Naive thymus-derived CD8-positive, alpha-beta T cell (primary cell): ENCODE measurements at regions not wholly inside any gene's neighbourhood (a gene's known extent, or its start where the extent isn't known, plus 50 kb on each side); places are given as distances from the start of the nearest gene placed in this dataset.

ENCODE experiments used
- ATAC-seq, 2 donors: fragments of 150-1000 bp; cut with Tn5 transposase in 1 of 2; sonication (Bioruptor Pico), chemical (Tn5 transposase) in 1 of 2; 1 replicate in 1 of 2; 2 replicates in 1 of 2; pipeline ENCODE4 v1.10.0; 2021; ENCODE audit warnings: mild to moderate bottlenecking in 2 of 2, moderate library complexity in 2 of 2
- POLR2A ChIA-PET: fragments of 350-600 bp; sonication (Branson Sonifier 250); formaldehyde crosslinking; loops from one replicate; lab custom pipeline; 2021; ENCODE audit warnings: antibody characterized with exemption; lab: Charles Lee
- DNase-seq, 10 donors: peaks; one replicate each; pipeline versions ENCODE4 v3.0.0 to v3.0.0-alpha.2; 2020 to 2022
- H3K27ac Mint-ChIP-seq, 10 donors: one replicate each; pipeline ENCODE4 v1.8.0; 2020 to 2022; ENCODE audit warnings: mild to moderate bottlenecking in 10 of 10, mixed read lengths in 10 of 10, moderate library complexity in 4 of 10, inconsistent platforms in 1 of 10
- H3K27me3 Mint-ChIP-seq, 5 donors: one replicate each; pipeline ENCODE4 v1.8.0; 2021 to 2022; ENCODE audit warnings: mixed read lengths in 5 of 5
- H3K36me3 Mint-ChIP-seq, 3 donors: one replicate each; pipeline ENCODE4 v1.8.0; 2020 to 2022; ENCODE audit warnings: mixed read lengths in 3 of 3, mild to moderate bottlenecking in 2 of 3, inconsistent platforms in 1 of 3
- H3K4me1 Mint-ChIP-seq, 4 donors: one replicate each; pipeline ENCODE4 v1.8.0; 2021 to 2022; ENCODE audit warnings: mixed read lengths in 4 of 4
- H3K4me3 Mint-ChIP-seq, 10 donors: one replicate each; pipeline ENCODE4 v1.8.0; 2020 to 2022; ENCODE audit warnings: mild to moderate bottlenecking in 10 of 10, mixed read lengths in 10 of 10, moderate library complexity in 6 of 10, inconsistent platforms in 1 of 10
- H3K9me3 Mint-ChIP-seq, 9 donors: one replicate each; pipeline ENCODE4 v1.8.0; 2020 to 2022; ENCODE audit warnings: mixed read lengths in 9 of 9, mild to moderate bottlenecking in 3 of 9, inconsistent platforms in 1 of 9, moderate library complexity in 1 of 9

GRCh38 chr1:29831500-29832117 lies 595.3 kb downstream of the PTPRU start:
- DNase-seq = no peak
- no peaks in the 10 kb centered on the region for H3K36me3 Mint-ChIP-seq

GRCh38 chr1:29830916-29831315 lies 594.6 kb downstream of the PTPRU start:
- no peaks in the 10 kb centered on the region for H3K36me3 Mint-ChIP-seq
- no peaks in the 10 kb centered on the region for H3K9me3 Mint-ChIP-seq
- H3K4me1 Mint-ChIP-seq = no peaks in the 10 kb centered on the region
- POLR2A ChIA-PET = no interaction called here
- no peak overlapping the region for H3K4me3 Mint-ChIP-seq
- ATAC-seq (no peak), DNase-seq (no peak)
- no peak overlapping the region for H3K27ac Mint-ChIP-seq
- H3K27me3 Mint-ChIP-seq = peaks cover 0 to 21% (median 11%) of the 10 kb centered on the region in 5 donors

More at GRCh38 chr1:29831500-29832117, 595.3 kb downstream of the PTPRU start:
- no peak for ATAC-seq
- no peak overlapping the region for H3K27ac Mint-ChIP-seq
- no peak overlapping the region for H3K4me3 Mint-ChIP-seq
- H3K9me3 Mint-ChIP-seq = no peaks in the 10 kb centered on the region
- POLR2A ChIA-PET = no interaction called here
- peaks cover 0 to 28% (median 11%) of the 10 kb centered on the region in 5 donors for H3K27me3 Mint-ChIP-seq
- no peaks in the 10 kb centered on the region for H3K4me1 Mint-ChIP-seq

DNA sequence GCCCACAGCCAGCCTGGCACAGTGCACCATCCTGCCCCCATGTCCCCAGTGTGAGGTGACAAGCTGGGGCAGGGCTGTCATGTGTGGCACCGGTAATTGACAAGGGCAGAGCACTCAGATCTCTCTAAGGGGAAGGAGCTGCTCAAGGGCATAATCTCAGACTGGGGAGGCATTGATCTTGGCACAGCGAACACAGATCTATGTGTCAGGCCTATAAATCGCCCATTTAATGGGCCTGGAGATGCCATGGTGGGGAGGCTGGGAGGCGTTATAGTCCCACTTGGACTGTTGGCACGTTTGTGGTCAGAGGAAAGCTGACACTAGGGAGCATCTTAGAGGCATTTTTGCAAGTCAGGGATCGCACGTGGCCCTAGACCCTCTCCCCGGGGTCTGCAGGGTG lies 594.1 kb downstream of the PTPRU start:
- Mint-ChIP-seq H3K9me3 (no peaks in the 10 kb centered on the region), H3K4me1 (no peaks in the 10 kb centered on the region), H3K27me3 (peaks cover 0 to 16% (median 11%) of the 10 kb centered on the region in 5 donors), H3K36me3 (no peaks in the 10 kb centered on the region), H3K27ac (no peak overlapping the region), H3K4me3 (no peak overlapping the region)
- no peak for ATAC-seq
- DNase-seq = no peak
- POLR2A ChIA-PET = no interaction called here

DNA sequence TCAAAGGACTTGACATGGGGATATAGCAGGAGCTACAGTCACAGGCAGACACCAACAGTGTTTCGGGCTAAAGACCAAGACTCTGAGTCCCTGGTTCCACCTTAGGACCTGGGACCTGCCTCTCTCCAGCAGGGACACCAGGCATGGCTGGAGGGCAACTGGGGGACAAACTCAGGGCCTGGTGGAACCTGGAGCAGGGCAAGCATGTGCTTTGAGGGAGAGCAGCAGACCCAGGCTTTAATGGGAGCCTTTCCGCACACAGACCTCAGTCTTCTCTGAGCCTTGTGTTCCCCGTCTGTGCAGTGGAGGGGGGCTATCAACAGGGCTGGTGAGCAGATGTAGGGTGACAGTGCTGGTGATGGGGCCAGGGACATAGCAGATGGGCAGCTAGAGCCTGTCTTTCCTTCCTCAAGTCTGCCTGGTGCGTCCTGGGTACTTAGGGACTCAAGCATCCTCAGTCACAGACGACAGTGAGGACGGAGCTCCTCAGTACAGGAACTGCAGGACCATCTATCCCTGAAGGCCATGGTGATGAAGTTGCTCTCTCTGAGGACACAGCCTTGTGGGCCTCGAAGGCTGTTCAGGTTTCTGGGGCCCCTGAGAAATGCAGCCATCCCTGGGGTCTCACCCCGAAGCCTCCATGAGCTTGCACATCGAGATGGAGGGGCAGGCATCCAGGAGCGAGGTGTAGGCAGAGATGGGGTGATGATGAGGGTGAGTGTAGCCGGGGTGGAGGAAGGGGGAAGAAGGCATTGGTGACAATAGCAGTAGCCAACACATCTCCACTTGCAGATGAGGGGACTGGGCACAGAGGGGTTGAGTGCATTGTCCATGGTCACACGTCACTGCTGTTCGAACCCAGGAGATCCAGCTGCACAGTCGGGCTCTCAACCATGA lies 593.4 kb downstream of the PTPRU start:
- no peaks in the 10 kb centered on the region for H3K4me1 Mint-ChIP-seq
- no peak overlapping the region for H3K4me3 Mint-ChIP-seq
- DNase-seq (no peak), ATAC-seq (no peak)
- no peaks in the 10 kb centered on the region for H3K9me3 Mint-ChIP-seq
- H3K27me3 Mint-ChIP-seq = peaks cover 0 to 11% (median 10%) of the 10 kb centered on the region in 5 donors
- no peak overlapping the region for H3K27ac Mint-ChIP-seq
- POLR2A ChIA-PET = no interaction called here
- H3K36me3 Mint-ChIP-seq = no peaks in the 10 kb centered on the region

GRCh38 chr1:29828526-29829447 lies 592.5 kb downstream of the PTPRU start:
- peaks cover 1 to 16% (median 10%) of the 10 kb centered on the region in 5 donors for H3K27me3 Mint-ChIP-seq
- no peak overlapping the region for H3K27ac Mint-ChIP-seq
- no peak overlapping the region for H3K4me3 Mint-ChIP-seq
- H3K9me3 Mint-ChIP-seq = no peaks in the 10 kb centered on the region
- DNase-seq = no peak
- H3K36me3 Mint-ChIP-seq = no peaks in the 10 kb centered on the region
- POLR2A ChIA-PET = no interaction called here
- ATAC-seq = no peak
- no peaks in the 10 kb centered on the region for H3K4me1 Mint-ChIP-seq

DNA sequence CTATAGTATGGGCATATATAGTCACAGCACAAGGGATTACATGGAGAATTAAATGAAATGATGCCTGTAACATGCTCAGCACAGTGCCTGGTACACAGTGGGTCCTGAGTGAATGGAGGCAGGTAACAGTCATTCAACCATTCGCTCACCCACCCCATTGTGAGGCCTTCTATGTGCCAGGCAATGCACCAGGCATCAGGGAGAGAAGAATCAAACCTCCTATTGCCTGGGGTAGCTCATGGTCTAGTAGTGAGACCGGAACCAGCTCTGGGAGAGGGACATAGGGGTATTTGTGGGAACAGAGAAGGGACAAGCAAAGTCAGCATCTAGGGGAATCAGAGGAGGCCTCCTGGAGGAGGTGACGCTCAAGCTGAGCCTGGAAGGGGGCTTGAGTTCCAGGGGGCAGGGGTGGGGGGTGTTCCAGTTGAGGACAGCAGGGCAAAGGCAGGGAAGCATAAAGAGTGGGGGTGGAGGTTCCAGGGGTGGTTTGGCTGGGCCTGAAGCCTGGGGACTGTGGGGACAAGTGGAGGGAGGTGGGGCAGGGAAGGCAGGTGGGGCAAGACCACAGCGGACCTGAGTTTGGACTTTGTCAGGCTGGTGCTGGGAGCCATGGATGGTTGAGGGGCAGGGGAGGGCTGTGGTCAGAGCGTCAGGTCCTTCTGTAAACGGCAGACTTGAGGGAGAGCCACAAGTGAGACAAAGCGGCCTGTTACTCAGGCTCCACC lies 591.6 kb downstream of the PTPRU start:
- no peaks in the 10 kb centered on the region for H3K4me1 Mint-ChIP-seq
- no peak for DNase-seq
- POLR2A ChIA-PET = no interaction called here
- no peak for ATAC-seq
- H3K9me3 Mint-ChIP-seq = no peaks in the 10 kb centered on the region
- H3K36me3 Mint-ChIP-seq = no peaks in the 10 kb centered on the region
- peaks cover 3 to 22% (median 10%) of the 10 kb centered on the region in 5 donors for H3K27me3 Mint-ChIP-seq
- no peak overlapping the region for H3K4me3 Mint-ChIP-seq
- H3K27ac Mint-ChIP-seq = no peak overlapping the region

DNA sequence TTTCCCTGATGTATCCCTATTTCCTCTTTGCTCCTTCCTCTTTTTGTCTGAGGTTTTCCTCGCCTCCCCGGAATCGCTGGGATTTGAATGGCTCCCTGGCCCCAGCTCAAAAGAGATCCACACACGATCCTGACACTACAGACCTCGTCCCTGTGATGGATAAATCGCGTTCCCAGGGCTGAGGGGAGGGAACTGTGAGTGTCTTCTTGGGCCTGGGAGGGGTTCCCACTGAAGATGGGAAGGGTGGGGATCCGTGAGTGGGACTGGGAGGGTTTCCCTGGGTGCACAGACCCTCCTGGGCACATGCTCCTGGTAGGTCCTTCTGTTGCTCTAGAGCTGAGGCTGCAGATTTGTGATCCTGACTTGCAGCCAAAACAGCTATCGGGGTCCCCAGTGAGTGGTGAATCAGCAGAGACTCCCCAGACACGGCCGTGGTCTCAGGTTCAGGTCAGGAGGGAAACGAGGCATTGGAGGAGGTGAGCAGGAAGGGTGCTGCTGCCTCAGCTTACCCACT lies 591.0 kb downstream of the PTPRU start:
- H3K36me3 Mint-ChIP-seq = no peaks in the 10 kb centered on the region
- POLR2A ChIA-PET = no interaction called here
- DNase-seq (no peak), ATAC-seq (no peak)
- H3K9me3 Mint-ChIP-seq = no peaks in the 10 kb centered on the region
- no peak overlapping the region for H3K4me3 Mint-ChIP-seq
- peaks cover 8 to 27% (median 10%) of the 10 kb centered on the region in 5 donors for H3K27me3 Mint-ChIP-seq
- no peaks in the 10 kb centered on the region for H3K4me1 Mint-ChIP-seq
- H3K27ac Mint-ChIP-seq = no peak overlapping the region

DNA sequence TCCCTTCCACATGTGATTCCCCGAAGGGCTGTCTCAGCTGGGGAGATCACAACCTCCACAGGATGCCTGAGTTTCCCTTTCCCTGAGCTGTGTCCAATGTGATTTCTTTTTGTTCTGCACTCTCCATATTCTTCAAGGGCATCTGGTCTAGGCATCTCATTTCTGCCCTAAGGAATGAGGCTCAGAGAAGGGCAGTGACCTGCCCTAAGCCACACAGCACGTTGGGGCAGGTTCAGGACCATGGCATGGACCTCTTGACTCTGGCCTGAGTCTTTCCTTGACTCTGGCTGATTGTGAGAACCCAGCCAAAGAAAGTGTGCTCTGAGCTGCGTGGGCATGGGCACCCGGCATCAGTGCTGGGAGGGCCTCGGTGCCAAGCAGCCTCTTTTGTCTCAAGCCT lies 590.3 kb downstream of the PTPRU start:
- DNase-seq (no peak), ATAC-seq (no peak)
- H3K27ac Mint-ChIP-seq = no peak overlapping the region
- no peak overlapping the region for H3K4me3 Mint-ChIP-seq
- no peaks in the 10 kb centered on the region for H3K36me3 Mint-ChIP-seq
- H3K9me3 Mint-ChIP-seq = no peaks in the 10 kb centered on the region
- peaks cover 8 to 27% (median 12%) of the 10 kb centered on the region in 5 donors for H3K27me3 Mint-ChIP-seq
- no peaks in the 10 kb centered on the region for H3K4me1 Mint-ChIP-seq
- POLR2A ChIA-PET = no interaction called here

DNA sequence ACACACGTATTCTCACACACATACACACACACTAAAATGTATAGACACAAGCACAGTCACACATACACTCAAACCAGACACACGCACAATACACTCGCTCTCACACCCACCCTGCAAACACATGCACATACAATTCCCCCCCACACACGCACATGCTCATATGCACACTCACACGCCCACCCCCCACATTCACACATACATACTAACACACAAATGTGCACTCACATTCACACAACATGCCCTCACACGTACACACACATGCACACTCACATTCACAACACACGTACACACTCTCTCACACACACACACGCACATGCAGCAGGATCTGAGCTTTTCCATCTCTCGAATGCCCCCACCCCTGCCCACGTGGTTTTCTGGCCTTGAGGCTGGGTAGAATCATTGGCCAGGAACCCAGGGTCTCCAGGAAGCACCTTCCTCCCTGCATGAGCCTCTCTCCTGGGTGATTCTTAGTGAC lies 589.7 kb downstream of the PTPRU start:
- POLR2A ChIA-PET = no interaction called here
- no peak for DNase-seq
- H3K36me3 Mint-ChIP-seq = no peaks in the 10 kb centered on the region

GRCh38 chr1:29825274-29825940 lies 589.1 kb downstream of the PTPRU start:
- peaks cover 0 to 5% (median 0%) of the 10 kb centered on the region in 9 donors for H3K9me3 Mint-ChIP-seq
- ATAC-seq = no peak

More for the DNA sequence above, 589.7 kb downstream of the PTPRU start:
- H3K27me3 Mint-ChIP-seq = peaks cover 14 to 31% (median 18%) of the 10 kb centered on the region in 5 donors
- ATAC-seq = no peak
- H3K9me3 Mint-ChIP-seq = peaks cover 0 to under 1% (median 0%) of the 10 kb centered on the region in 9 donors
- H3K4me1 Mint-ChIP-seq = no peaks in the 10 kb centered on the region
- H3K4me3 Mint-ChIP-seq = no peak overlapping the region
- no peak overlapping the region for H3K27ac Mint-ChIP-seq

GRCh38 chr1:29824511-29825273 lies 588.4 kb downstream of the PTPRU start:
- Mint-ChIP-seq H3K36me3 (no peaks in the 10 kb centered on the region), H3K27ac (no peak overlapping the region)

More at GRCh38 chr1:29825274-29825940, 589.1 kb downstream of the PTPRU start:
- peaks cover 15 to 32% (median 18%) of the 10 kb centered on the region in 5 donors for H3K27me3 Mint-ChIP-seq
- POLR2A ChIA-PET = no interaction called here
- H3K4me1 Mint-ChIP-seq = no peaks in the 10 kb centered on the region
- no peak overlapping the region for H3K4me3 Mint-ChIP-seq
- H3K36me3 Mint-ChIP-seq = no peaks in the 10 kb centered on the region
- no peak for DNase-seq
- H3K27ac Mint-ChIP-seq = no peak overlapping the region

More at GRCh38 chr1:29824511-29825273, 588.4 kb downstream of the PTPRU start:
- peaks cover 0 to 9% (median 0%) of the 10 kb centered on the region in 9 donors for H3K9me3 Mint-ChIP-seq
- no peak for ATAC-seq
- peaks cover 14 to 36% (median 22%) of the 10 kb centered on the region in 5 donors for H3K27me3 Mint-ChIP-seq
- POLR2A ChIA-PET = no interaction called here
- H3K4me3 Mint-ChIP-seq = no peak overlapping the region
- DNase-seq = no peak
- H3K4me1 Mint-ChIP-seq = no peaks in the 10 kb centered on the region
